Activated CD8-positive, alpha-beta memory T cell treated with anti-CD3 and anti-CD28 coated beads for 1 hour (primary cell): ENCODE measurements at regions not wholly inside any gene's neighbourhood (a gene's known extent, or its start where the extent isn't known, plus 50 kb on each side); places are given as distances from the start of the nearest gene placed in this dataset.

Experiments
- DNase-seq, 2 donors: peaks; one replicate each; pipeline ENCODE4 v3.0.0-alpha.2; 2020; ENCODE audit warnings: low read depth in 1 of 2; ENCODE audit errors: extremely low read depth in 1 of 2

GRCh38 chr6:99091985-99092384 lies 144.2 kb upstream of the FBXL4 start:
- no peak for DNase-seq

DNA sequence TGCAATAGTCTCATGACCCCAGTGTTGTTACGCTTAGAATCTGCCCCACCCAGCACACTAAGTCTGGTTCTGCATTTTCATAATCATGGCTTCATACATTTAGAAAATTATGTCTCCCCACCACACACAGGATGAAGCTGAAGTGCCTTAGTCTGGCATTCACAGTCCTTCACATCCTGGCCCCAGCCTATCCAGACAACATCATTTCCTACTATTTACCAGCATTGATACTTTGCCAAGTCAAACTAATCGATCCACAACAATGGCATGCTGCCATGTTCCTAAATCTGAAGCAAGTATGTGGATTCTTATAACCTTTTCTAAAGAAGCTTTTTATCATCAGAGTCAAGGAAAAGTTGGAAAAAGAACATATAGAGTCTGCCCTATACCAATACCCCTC lies 132.4 kb upstream of the FBXL4 start:
- no peak for DNase-seq

DNA sequence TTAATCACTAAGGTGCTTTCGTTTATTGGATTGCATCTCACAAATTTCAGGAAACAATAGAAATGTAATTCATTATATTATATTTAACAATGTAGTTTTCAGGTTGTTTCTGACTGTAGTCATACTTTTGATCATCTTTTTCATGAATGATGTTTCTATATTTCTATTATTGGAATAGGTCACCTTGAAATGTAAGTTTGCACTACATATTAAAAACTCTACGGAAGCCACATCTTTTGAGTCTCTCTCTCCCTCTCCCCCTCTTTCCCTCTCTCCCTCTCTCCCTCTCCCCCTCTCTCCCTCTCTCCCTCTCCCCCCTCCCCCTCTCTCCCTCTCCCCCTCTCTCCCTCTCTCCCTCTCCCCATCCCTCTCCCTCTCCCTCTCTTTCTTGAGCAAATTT lies 131.3 kb upstream of the FBXL4 start:
- DNase-seq = no peak

- no peak for DNase-seq
These were observed 125.5 kb upstream of the FBXL4 start for GRCh38 chr6:99073223-99073622.

- no peak for DNase-seq
These were observed 118.3 kb upstream of the FBXL4 start for GRCh38 chr6:99066044-99066443.

DNA sequence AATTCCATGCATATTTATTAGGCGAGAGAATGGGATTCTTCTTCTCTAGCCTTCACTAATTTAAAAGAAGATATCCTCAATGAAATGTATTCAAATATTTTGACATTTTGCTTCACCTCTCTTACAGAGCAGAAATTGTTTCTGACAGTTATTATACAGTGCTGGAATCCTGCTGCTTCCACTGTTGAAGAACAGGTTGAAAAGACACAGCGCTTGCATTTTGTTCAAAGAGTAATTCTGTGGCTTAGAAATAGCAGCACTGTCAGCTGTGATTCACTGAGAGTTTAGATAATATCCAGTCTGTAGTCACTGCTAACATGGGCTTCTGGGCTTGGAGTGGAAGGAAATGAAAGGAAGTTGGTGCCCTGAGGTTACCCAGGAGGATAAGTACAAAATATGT lies 117.1 kb upstream of the FBXL4 start:
- no peak for DNase-seq

DNA sequence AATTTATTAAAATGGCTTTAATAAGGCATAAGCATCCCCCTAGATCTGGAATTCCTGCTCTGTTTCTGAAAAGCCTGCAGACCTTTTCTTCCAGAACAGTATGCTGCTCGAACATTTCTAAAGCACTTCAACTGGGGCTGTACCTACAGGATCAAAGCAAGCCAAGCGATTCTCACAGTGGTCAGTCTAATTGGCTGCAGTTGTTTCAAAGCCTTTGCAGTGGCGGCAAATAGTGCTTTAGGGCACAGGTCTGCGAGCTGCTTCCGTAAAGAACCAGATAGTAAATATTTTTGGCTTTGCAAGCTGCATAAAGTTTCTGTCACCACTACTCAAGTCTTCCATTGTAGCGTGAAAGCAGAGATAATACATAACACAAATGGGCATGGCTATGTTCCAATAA lies 88.9 kb upstream of the FBXL4 start:
- DNase-seq = no peak

- no peak for DNase-seq
These were observed 84.7 kb upstream of the FBXL4 start for GRCh38 chr6:99032396-99032795.

DNA sequence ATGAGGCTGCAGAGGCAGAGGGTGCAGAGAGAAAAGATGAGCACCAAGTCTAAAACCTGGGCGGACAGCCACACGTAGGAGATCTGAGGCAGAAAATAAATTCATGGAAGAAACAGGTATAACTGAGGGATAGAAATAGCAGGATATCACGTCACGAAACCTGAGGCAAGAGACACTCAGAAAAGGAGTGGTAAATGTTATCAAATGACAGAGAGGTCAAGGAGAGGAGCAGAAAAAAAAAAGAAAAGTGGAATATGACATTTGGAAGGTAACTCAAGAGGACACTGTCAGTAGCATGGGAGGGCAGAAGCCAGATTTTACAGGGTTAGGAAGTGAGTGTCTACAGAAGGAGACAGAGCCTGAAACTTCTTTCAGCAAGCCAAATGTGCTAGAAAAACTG lies 84.2 kb upstream of the FBXL4 start:
- no peak for DNase-seq

DNA sequence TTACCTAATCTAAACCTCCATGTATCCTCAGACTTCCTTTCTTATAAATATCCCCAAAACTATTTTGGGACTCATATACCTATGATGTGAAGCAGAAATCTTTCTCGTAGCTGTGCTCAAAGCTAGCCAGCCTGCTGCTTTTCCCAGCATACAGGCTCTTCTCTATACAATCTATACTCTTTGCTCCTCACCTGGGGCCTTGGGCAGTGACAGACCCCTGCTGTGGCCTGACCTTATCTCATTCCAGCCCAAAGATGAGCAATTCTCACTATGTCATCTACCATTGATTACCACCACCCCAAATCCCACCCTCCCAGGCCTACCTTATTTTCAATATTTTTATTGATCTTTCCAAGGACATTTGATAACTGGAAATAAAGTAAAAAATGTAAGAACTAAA lies 83.2 kb upstream of the FBXL4 start:
- DNase-seq = no peak

DNA sequence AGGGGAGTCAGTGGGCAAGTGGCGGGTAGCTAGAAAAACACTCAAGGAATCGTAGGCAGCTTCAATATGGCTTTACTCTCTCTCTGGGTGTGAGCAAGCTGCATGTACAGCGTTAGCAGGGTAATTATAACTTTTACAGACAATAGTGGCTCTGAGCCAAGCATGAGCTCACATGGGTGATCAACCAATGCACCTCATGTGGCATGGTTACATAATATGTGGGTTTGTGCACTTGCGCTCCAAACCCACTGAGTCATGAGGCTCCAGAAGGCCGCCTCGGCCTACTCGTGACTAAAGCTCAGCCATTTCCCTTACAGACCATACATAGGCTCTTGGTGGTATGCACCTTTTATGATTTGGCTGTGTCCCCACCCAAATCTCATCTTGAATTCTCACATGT lies 78.4 kb upstream of the FBXL4 start:
- no peak for DNase-seq

DNA sequence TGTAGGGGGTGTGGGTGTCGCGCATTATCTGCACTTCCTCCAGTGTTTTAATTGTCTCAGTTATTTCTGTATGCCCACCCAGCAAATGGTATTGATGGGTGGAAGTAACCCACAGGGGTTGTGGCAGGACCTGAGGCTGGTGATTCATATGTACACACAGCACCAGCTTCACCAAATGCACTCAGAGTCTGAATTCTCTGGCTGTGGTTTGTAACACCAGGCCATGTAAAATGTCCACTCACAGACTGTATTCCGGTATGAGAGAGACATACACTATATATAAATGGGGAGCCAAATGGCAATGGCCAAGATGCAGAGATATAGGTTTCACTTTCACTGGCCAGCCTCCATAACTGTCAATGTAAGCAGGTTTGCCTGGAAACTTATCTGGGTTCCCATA lies 76.3 kb upstream of the FBXL4 start:
- no peak for DNase-seq

GRCh38 chr6:99022039-99022609 lies 74.4 kb upstream of the FBXL4 start:
- DNase-seq = no peak

DNA sequence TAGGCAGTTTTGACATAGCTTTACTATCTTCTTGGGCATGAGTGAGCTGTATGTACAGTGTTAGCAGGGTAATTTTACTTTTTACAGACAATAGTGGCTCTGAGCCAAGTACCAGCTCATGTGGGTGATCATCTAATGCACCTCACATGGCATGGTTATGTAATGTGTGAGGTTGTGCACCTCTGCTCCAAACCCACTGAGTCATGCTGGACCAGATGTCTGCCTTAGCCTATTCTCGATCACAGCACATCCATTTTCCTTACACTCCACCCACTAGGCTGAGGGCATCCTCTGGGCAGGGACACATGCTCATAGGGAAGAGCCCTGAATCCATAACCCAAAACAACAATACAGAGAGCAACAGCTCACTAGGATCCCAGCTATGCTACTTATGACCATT lies 71.6 kb upstream of the FBXL4 start:
- no peak for DNase-seq

DNA sequence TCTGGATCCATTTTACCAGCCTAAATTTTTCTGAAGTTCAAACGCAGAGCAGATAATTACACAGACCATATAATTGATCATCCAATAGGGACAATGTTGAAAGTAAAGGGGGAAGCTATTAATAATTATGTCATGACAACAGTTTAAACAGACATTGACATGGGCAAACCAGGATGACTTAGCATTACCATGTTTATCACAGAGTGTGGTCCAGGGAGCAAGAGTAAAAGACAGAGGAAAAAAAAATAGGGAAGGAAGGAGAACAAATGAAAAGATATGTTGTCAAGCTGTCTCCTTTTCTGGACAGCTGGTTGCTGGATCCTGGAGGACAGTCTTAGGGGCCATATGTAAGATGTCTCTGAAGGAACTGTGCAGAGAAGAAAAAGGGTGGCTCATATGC lies 69.4 kb upstream of the FBXL4 start:
- no peak for DNase-seq

DNA sequence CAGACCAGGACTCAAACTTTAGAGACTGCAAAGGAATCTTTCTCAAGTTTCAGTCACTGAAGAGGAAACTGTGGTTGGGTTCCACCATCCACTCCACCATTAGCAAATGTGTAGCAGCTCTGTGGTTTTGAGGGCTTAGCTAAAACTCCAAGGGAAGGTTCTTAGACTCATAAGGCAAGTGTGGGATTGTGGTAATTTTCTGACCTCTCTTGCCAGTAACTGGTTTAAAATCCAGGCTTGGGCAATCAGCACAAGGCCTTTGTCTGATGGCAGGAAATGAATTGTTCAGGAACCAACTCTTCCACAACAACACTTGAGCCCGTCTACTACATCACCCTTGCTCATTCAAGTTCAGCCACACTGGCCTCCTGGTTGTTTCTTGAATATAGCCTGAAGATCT lies 68.6 kb upstream of the FBXL4 start:
- no peak for DNase-seq

- no peak for DNase-seq
These were observed 66.3 kb upstream of the FBXL4 start for GRCh38 chr6:99014061-99014460.

DNA sequence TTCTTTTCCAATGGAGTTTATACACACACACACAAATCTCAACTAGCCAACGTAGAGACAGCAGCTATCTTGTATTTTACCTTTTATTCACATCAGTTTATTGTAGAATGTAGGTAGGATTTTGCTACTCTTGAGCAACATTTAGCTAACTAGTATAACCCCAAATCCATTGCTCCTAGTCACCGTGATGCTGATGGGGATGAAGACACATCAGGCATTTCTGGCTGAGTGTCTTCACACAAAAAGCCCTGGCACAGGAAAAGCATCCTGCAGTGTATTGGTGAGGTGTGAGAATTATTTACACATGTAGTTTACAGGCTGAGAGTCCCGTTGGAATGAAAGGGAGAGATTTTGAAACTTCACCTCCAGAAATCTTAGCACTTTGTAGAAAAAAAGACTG lies 65.9 kb upstream of the FBXL4 start:
- DNase-seq = no peak

DNA sequence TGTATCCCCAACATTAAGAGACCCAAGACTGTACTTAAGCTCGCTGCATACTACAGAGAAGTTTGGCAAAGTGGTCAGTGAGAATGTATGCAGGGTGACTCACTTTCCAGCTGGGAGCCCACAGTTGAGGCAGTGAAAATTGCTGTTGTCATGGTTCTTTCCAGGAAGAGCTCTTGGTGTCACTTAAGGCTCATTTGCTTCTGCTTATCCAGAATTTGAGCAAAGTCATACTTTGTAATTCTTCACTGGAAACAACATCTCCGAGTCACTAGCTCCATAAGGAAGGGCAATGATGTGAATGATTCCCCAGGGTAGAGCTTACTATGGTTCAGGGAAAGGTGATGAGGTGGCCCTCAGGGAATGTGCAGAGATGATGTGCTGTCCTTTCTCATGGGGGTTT lies 65.4 kb upstream of the FBXL4 start:
- no peak for DNase-seq

GRCh38 chr6:99011151-99011550 lies 63.4 kb upstream of the FBXL4 start:
- no peak for DNase-seq

DNA sequence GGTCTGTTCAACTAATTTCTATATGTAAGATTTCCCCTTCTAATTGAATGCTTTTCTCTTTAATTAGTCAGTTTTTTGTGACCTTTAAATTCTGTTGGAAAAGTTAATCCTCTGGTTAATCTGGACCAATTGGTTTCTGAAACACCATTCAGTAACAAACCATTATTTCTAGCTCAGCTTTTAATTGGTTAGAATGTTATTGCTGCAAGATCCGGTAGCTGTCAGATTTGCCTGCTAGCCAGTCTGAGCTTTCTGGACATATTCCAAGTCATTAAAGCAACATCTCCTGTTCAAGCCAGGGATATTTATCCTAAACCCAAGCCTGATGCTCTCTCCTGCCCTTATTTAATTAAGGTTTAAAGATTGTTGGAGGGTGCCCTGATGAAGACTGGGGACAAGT lies 55.1 kb upstream of the FBXL4 start:
- no peak for DNase-seq

DNA sequence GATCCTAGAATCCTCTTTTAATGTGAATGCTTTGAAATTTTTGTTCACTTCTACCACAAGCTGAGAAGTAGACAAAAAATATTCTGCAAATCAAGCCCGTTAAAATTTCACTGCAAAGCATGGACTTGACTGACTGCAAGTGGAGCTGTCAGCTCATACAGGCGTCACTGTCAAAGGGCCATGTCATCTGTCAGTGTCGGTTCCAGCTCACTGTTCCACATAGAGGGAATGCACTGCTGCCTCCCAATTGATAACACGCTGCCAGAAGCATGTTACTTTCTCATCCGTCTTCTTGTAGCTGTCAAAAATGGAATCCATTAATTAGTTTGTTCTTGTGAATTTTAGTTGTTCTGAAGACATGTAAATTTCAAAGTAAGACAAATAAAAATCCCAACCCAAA lies 50.4 kb upstream of the FBXL4 start:
- no peak for DNase-seq
